LoVo (cell line): ENCODE measurements at regions not wholly inside any gene's neighbourhood (a gene's known extent, or its start where the extent isn't known, plus 50 kb on each side); places are given as distances from the start of the nearest gene placed in this dataset.
"Not testable (repeated sequence)": the region's sequence is repeated elsewhere in the genome, so short reads cannot be mapped to it uniquely, and the experiment has no call there.

ENCODE experiments used
- DNase-seq: peaks from one replicate; pipeline ENCODE4 v3.0.0-alpha.2; 2016; ENCODE audit warnings: low spot score

DNA sequence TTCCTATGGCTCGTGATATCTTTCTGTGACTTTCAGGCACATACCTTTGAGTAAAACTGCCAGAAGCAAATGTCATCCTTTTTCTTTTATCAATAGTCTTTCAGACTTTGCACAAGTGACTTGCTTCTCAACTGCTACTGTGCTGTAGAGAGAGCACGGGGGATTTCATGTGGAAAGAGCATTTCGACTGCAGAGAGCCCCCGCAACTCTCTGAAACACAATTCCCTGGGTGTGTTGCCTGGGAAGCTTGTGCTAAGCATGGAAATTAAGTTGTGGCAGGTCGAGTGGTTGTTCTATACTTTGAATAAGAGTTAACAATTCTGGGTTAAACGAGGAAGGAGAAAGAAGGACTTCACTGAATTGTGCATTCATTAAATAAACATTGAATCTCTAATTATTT lies 659.1 kb downstream of the TDRD15 start:
- no peak for DNase-seq

DNA sequence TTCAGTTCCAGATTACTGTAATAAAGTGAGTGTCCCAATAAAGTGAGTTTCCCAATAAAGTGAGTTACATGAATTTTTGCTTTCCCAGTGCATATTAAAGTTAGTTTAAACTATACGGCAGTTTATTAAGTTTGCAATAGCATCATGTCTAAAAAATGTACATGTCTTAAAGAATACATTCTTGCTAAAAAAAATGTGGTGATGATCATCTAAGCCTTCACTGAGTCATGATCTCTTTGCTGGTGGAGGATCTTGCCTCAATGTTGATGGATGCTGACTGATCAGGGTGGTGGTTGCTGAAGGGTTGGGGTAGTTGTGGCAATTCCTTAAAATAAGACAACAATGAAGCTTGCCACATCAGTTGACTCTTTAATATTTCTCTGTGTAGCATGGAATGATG lies 664.2 kb downstream of the TDRD15 start:
- no peak for DNase-seq

DNA sequence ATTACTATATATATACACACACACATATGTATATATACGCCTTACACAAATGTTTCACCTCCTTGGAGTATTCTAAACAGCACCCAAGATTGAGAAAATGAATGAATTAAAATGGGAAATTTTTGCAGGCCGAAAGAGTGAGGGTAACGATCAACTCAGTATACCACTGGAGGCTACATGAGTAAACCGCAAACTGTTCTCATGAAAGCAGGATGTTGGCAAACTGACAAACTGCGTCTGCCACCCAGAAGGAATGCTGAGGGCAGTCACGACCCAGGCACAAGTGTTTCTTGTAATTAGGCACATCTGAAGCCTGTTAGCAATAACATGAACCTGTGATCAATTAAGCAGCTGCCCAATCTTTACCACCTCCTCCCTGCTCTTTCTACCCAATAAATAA lies 666.5 kb downstream of the TDRD15 start:
- not testable (repeated sequence) for DNase-seq

DNA sequence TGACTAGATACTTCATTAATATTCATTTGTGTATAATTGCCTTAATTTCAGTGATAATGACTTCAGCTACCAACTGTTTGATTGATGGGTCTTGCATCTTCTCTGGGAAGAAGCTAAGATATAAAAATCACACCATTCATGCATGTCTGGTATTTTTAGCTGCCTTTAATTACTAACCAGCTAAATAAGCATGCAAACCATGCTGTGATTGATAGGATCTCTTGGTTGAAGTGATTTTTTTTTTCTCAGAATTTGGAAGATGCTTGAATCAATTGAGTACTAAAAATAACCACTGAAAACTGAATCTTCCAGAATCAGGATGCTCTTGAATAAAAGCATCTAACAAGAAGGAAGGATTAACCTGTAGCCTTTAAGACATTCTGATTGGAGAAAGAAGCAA lies 668.8 kb downstream of the TDRD15 start:
- no peak for DNase-seq

DNA sequence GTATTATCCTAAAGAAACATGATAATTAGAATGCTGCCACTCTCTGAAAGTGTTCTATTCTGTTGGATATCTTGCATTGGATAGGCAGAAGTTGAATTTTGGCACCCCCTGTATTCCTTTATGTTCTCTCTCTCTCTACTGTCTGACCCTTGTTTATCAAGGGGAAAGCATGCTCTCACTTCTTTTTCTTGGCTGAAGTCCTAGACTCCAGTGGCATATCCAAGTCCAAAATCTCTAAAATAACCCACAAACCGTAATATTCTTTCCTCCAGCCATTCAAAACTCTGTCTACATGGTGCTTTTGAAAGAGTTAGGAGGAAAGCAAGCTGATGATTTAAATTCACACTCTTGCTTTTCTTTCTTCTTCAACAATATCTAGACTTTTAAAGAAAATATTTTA lies 669.7 kb downstream of the TDRD15 start:
- no peak for DNase-seq

DNA sequence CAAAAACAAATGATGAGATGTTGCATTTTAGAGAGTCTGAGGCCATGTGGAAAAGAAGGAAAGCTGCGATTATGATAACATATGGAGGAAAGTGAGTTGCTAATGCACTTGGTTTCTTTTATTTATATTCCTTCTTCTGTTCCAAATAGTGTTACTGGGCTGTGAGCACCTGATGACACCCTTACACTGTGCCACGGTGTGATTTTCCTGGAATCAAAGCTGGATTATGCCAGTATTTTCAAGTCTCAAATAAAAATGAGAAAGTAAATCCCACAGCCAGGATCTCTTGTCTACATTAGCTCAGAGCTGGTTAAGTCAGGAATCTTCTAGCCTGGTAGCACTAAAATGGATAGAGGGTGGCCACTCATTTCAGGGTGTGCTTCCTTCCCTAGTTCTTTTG lies 670.8 kb downstream of the TDRD15 start:
- no peak for DNase-seq

DNA sequence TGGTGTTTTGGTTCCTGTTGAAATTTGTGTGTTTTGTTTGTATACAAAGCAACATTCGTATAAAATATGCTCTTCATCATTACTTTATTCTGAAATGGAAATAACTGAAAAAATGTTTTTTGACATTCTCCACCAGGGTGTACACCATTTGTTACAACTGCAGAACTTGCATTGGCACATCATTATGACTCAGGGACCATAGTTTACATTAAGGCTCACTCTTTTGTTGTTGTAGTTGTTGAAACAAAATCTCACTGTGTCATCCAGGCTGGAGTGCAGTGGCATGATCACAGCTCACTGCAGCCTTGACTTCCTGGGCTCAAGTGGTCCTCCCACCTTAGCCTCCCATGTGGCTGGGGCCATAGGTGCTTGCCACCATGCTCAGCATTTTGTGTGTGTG lies 676.6 kb downstream of the TDRD15 start:
- no peak for DNase-seq

DNA sequence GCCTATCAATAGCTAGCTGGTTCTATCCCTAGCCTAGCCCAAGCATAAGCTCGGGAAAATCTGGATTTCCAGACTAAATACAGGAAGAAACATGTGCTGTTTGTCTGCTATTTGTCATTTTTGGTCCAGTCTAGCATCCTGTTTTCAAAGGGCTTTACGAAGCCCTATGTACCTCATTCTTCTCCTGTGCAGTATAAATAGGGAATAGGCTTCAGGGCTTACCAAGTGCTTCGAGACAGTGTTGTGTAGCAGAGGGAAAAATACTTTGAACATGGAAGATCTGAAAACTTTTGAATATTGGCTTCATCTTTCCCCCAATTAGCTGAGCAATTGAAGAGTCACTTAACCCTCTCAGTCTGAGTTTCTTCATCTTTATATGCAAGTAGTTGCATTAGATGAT lies 679.8 kb downstream of the TDRD15 start:
- DNase-seq = no peak

DNA sequence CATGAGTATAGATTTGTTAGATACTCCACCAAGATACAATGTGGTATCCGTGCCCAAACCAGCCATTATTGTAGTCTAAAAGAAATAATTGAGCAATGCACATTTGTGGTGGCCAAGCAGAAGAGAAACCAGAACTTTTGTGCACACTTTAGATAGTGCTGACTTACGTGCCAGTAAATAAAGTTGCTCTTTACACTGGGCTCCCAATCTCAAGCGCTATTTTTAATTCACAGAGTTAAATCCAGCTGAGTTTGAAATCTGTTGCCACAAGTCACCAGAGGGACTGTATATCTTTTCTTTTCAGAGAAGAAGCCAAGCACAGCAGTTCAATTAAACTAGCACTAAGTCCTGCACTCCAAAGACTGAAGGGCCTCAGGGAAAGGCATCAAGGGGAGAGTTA lies 680.4 kb downstream of the TDRD15 start:
- DNase-seq = no peak

DNA sequence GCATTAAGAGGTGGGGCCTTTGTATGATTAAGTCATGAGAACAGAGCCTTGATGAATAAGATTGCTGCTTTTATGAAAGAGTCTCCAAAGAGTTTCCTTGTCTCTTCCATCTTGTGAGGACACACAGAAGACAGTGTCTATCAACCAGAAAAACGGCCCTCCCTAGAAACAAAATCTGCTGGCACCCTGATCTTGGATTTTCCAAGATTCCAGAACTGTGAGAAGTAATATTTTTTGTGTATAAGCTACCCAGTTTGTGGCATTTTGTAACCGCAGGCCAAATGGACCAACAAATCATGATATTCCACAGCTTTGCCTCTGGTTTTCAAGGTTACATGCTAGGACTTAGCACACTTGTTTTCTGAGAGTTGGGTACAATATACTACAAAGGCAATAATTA lies 687.8 kb downstream of the TDRD15 start:
- no peak for DNase-seq

DNA sequence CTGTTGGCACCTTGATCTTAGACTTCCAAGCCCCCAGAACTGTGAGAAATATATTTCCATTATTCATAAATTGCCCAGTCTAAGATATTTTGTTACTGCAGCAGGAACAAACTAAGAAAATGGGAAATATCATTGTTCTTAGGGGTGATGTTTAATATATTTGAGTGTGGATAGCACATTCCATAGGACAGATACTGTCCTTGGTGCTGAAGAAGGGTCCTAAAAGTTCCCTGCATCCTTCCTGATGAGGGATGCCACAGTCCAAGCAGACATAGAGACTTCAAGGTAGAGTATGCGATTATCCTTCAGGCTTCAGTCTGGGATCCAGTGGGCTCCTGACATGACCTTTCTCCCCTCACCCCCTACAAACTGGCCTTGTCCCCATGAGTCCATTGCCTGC lies 689.0 kb downstream of the TDRD15 start:
- no peak for DNase-seq

DNA sequence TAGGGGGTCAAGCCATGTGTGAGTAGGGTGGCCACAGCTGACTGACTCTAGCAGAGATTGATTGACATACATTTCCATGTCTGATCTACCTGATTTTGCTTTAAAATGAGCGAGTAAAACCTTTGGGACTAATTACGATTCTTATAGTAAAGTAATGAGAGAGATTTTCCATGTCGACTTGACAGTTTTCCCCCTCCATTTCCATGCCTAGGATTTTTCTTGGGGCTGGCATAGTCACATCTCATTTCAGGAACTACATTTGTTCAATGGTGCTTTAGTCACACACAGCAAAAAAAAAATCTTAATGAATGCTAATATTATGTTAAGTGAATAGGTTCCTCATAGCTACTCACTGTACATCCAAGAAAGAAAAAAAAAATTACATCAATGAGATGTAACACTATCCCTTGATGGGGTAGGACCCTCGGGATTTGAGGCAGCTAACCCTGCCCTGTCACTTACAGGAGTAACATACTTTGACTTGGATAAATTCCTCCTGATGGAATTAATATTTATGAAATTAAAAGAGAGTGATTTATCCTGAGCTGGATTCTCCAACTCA lies 690.9 kb downstream of the TDRD15 start:
- no peak for DNase-seq

DNA sequence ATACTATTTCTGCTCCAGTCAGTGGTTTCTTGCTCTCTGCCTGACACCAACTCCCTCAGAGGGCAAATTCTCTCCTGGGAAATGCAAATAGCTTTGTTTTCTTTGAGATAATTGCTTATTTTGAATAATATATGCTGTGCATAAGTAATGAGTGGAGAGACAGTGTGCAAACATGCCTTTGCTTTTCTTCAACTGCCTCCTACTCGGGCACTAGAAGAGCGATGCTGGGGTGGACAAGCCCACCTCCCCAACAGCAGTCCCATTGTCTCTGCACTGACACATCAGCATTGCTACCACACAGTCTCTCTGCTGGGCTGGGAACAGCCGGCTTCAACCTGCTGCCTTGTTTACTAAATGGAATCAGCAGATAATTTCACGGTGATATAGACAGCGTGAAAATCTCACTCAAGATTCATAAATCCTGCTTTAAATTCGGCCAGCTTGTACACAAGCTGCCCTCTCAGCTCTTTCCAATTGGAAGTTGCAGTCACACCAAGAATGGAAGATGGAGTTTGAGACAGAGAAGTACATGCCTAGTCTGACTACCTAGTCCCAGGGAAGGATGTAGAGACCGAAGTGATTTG lies 694.5 kb downstream of the TDRD15 start:
- no peak for DNase-seq

DNA sequence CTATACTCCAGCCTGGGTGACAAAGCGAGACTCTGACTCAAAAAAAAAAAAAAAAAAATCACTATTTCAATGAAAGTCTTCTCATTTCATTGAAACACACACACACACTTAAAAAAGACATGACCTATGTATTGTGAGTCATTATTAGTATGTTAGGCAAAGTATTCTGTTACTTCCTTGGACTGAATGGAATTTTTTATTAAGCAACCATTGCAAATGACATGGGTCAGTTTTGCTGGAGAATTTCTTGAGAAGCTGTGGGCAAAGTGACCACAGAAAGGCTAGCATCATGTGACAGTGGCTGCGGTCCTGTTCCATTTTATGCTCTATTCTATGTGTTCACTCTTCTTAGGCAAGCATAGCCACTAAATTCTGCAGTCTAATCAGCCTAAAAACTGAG lies 695.7 kb downstream of the TDRD15 start:
- DNase-seq = no peak

DNA sequence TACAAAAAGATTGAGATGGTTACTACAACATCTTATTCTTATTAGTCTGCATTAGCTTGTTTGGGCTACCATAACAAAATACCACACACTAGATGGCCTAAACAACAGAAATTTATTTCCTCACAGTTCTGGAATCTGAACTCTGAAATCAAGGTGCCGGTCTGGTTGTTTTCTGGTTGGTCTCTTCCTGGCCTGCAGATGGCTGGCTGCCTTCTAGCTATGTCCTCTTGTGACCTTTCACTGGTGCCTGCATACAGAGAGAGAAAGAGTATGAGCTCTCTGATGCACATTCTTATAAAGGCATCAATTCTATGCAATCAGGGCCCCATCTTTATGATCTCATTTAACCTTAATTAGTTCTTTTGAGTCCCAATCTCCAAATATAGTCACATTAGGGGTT lies 696.5 kb downstream of the TDRD15 start:
- no peak for DNase-seq

DNA sequence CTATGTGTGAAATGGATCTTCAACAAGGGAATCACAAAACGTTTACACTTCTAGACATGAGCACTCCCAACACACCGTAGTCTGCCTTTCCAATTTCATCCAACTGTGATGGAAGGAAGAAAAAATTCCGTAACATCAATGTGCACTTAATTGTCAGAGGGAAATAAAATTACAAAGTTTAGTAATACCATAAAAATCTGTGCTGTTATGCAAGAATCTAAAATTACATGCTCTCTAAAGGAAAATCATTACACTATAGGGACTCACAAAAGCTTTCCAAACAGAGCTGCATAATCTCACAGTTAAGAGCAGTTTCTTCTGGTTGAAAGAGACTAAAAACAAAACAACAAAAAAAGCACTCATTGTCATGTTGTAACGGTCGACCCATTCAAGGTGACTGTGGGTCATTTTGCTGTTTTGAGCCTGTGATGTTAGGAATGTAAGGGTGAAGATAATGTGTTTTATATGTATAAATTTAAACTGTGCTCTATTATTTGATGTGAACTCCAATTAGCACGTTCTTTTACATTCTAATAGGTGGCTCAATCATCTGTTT lies 698.0 kb downstream of the TDRD15 start:
- no peak for DNase-seq

DNA sequence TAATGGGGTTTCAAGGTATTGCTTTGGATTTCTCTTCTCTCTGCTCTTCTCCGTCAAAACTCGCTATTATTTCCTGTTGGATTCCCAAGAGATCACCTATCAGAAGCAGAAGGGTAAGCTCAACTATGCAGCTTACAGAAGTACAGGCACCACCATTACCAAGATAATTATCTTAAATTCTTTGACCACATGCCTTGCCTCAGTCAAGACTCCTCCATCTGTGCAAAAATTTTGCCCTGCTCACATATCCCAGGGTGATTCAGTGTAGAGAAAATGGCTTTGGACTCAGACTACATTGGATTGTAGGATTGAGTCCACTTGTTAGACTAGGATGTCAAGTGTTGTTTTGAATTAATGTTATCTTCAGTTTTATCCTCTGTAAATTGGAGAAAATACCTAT lies 698.7 kb downstream of the TDRD15 start:
- DNase-seq = no peak

DNA sequence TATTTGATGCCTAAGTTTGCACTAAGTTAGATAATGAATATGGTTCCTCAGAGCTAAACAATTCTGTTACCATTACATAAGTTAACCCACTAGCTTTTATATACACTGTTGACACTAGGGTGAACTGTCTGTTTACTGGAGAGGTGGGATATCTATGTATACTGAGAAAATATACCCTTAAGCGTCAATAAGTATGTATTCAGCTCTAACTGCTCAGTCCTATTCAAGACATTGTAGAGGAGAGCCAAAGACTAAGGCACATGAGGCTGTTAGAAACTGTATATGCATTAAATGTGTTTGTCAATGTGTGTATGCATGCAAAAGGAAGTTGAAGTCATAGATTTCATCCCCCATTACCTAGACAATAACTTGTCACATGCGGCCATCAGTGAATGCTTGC lies 710.0 kb downstream of the TDRD15 start:
- no peak for DNase-seq

DNA sequence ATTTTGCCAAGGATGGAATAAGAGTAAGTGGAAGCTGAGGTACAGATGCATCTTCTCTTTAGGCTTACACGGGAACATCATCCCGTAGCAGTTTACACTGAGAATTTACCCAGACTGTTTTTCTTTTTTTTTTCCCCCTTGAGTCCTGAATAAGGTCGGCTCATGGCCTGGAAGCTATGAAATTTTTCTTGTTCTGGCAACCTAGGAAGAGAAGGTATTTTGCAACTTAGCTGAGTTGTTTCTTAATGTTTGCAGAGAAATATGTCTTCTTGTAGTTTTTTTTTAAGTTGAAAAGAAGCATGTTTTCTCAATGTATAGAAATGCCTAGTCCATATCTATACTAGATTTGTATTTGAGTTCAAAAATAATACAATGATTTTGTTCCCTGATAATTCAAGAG lies 712.5 kb downstream of the TDRD15 start:
- DNase-seq = no peak

DNA sequence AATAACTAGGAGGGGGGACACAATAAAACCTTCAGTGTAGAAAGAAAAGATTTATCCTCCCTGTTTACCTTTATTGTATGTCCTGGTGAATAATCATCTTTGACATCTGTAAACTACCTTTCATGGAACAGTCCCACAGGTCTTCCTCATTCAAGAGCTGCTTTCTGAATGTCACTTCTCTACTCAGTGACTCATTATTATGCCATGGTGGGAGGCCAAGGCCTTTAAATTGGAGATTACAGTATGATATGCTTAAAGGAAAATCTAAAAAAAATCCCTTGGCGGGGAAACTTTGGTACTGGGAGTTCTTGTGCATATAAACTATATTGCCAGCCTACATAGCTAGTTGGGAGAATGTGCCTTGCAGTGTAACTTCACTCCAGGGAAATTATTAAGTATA lies 713.0 kb downstream of the TDRD15 start:
- DNase-seq = no peak

DNA sequence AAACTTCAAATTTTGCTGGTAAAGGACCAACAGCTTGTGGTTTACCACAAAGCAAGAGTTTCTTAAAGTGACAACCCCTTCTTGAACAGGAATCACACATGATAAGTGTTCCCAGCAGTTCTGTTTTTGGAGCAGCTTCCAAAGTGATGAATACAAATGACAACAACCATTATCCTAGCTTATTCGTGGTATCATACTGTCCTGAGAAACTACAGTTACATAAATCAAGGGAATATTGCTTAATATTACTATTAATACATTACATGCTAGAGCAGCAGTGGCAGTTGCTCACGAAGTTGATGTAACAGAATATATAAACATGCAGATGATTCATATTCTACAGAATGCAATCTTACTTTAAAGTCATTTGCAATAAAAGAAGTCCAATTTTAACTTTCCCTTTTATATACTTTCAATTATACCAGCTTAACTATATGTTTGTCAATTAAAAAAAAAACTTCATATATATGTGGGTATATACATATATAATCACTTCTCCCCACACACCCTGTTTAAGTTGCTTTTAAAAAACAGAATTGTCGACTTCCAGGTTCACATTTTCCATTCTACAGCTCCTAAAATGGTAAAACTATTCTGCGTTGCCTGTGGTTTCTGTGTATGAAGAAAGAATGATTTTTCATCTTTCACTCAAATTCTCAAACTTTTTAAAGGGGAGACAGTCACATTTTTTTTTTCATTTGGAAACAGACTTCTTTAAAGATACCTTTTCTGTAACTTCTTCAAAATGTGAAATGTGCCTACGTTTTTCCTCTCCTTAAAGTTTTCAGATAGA lies 713.6 kb downstream of the TDRD15 start:
- no peak for DNase-seq

DNA sequence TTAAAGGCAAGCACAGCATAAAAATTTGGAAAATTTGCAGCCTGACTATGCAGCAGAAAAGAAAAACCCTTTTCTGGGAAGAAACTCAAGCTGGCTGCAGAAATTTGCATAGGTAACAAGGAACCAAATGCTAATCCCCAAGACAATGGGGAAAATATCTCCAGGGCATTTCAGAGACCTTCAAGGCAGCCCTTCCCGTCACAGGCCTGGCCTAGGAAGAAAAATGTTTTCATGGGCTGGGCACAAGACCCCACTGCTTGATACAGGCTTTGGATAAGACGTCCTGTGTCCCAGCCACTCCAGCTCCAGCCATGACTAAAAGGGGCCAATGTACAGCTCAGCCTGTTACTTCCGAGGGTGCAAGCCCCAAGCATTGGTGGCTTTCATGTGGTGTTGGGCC lies 717.6 kb downstream of the TDRD15 start:
- DNase-seq = no peak

DNA sequence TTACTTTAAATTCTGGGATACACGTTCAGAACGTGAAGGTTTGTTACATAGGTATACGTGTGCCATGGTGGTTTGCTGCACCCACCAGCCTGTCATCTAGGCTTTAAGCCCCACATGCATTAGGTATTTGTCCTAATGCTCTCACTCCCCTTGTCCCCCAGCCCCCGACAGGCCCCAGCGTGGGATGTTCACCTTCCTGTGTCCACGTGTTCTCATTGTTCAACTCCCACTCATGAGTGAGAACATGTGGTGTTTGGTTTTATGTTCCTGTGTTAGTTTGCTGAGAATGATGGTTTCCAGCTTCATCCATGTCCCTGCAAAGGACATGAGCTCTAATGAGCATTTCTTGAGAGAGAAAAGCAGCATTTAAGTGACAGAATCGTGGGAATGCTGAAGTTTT lies 726.6 kb downstream of the TDRD15 start:
- not testable (repeated sequence) for DNase-seq

DNA sequence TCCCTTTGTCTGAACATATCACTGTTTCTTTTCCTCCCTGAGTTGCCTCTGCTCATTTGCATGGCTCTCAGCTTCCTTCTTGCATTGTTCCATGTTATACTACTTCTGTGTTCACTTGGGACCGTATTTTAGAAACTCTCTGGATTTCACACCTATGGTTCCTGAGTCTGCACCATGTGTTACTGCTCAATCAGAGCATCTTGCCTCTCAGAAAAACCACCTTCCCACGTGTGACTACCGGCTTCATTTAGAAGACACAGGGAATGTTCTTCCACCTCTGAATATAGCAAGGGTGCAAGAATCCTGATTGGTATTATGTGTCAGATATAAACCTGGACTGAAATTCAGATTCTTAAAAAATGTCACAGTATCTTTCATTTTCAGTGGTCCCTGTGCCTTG lies 731.2 kb downstream of the TDRD15 start:
- no peak for DNase-seq
